ENCODE measurements at regions not wholly inside any gene's neighbourhood (a gene's known extent, or its start where the extent isn't known, plus 50 kb on each side); places are given as distances from the start of the nearest gene placed in this dataset.

- no peak for TF ChIP-seq CTCF (conservative IDR thresholded peaks at IDR 0.05; ENCODE audit: low read depth, low read length)
- H3K4me3 ChIP-seq (ENCODE audit: low read depth, low read length): no peak overlapping the region
- DNase-seq (ENCODE audit: low read depth): no peak
Observed at GRCh38 chr10:118110750-118111149, 64.0 kb upstream of the RAB11FIP2 start.

DNA sequence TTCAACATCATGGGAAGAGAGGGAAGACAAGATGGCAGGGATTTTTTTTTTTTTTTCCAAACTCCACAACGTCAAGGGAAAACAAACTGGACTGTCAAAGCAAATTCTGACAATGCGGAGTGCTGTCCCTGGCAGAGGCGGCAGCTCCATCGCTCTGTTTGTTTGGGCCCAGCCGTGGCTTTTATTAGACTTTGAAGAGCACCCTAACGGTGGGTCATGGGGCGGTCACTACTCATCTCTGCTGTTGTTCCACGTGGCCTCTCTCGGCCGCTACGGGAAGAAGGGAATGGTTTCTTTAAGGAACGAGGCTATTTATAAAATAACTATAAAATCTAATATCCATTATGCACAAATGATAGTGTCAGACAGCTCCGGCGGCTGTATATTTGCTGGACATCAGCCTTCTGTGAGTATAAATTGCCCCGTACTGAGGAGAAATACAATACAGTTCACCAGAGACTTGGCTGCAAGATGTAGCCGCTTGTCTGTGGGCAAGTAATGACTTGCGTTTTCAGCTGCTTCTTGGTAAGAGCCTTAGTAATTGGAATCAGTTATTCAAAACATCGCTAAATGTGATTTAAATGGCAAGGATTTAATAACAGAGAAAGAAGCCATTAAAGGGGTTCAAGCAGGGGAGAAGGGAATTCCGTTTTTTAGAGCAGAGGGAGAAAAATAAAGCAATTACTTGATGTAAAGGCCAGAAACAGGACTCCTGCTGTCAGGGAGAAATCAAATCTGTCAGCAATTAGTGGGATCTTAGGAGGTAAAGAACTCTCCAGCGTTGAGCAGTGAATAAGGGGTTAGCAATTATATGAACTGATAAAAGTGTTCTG, 61.7 kb upstream of the RAB11FIP2 start:
- no peak for TF ChIP-seq CTCF (conservative IDR thresholded peaks at IDR 0.05; ENCODE audit: low read depth, low read length)
- DNase-seq (ENCODE audit: low read depth): no peak

DNA sequence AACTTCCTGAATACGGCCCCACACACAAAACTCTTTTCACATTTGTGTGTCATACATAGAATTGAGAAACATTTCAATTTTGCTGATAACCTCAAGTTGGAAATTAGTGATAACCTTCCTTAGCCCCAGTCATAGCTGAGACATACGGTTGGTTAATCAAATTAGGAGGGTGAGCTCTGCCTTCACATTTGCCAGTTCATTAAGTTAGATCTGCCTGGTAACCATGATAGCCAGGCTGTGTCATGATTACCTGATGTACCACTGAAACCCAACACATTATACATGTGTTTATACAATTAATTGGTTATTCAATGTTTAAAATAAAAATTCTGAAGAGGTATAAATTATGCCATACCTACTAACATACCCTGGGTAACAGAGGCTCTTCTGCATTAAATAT, 60.8 kb upstream of the RAB11FIP2 start:
- DNase-seq (ENCODE audit: low read depth): no peak
- H3K4me3 ChIP-seq (ENCODE audit: low read depth, low read length): no peak overlapping the region
- no peak for TF ChIP-seq CTCF (conservative IDR thresholded peaks at IDR 0.05; ENCODE audit: low read depth, low read length)

More for the DNA sequence above, 61.7 kb upstream of the RAB11FIP2 start:
- H3K4me3 ChIP-seq (ENCODE audit: low read depth, low read length): peak overlapping the region; percentile 29

GRCh38 chr10:118107040-118107439, 60.3 kb upstream of the RAB11FIP2 start:
- no peak for TF ChIP-seq CTCF (conservative IDR thresholded peaks at IDR 0.05; ENCODE audit: low read depth, low read length)
- no peak for DNase-seq (ENCODE audit: low read depth)
- H3K4me3 ChIP-seq (ENCODE audit: low read depth, low read length): no peak overlapping the region

DNA sequence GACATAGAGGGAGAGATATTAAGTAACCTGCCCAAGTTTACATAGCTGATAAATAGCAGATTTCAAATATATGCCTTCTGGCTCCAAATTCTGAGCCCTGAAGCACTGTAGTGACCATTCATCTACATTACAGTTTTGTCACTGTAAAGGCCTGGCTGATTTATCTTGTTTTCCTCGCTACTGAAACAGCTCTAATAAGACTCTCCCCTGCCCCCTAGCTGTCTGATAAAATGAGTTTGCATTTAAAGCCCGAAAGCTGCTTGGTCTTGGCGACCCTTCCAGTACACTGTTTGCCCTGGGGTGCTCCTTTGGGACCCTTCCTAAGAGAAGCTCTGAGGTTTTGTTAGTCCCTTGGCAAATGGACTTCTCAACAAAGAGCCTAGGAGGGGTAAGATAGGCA, 59.7 kb upstream of the RAB11FIP2 start:
- no peak overlapping the region for H3K4me3 ChIP-seq (ENCODE audit: low read depth, low read length)
- no peak for DNase-seq (ENCODE audit: low read depth)
- peak; percentile 68 for TF ChIP-seq CTCF (conservative IDR thresholded peaks at IDR 0.05; ENCODE audit: low read depth, low read length)

GRCh38 chr10:118102121-118102520, 55.4 kb upstream of the RAB11FIP2 start:
- H3K4me3 ChIP-seq (ENCODE audit: low read depth, low read length): no peak overlapping the region
- DNase-seq (ENCODE audit: low read depth): no peak
- TF ChIP-seq CTCF (conservative IDR thresholded peaks at IDR 0.05; ENCODE audit: low read depth, low read length): no peak

DNA sequence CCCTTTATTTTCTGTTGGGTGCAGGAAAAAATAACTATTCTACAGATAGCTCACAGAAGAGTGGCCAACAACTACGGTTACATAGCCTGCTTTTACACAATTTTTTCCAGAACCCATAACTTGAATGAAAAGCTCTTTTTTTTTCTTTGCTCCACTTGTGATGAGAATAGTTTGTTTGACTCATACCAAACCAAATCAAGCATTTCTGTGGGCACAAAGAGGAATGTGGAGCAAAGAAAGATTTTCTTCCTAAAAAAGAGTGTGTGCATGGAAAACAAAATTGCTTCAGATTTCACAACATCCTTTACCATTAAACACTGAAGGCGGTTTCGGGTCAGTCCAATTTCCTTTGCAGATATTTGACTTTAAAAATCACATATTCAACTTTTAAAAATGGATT, 54.8 kb upstream of the RAB11FIP2 start:
- H3K4me3 ChIP-seq (ENCODE audit: low read depth, low read length): no peak overlapping the region
- no peak for DNase-seq (ENCODE audit: low read depth)
- no peak for TF ChIP-seq CTCF (conservative IDR thresholded peaks at IDR 0.05; ENCODE audit: low read depth, low read length)
